ENCODE measurements at regions not wholly inside any gene's neighbourhood (a gene's known extent, or its start where the extent isn't known, plus 50 kb on each side); places are given as distances from the start of the nearest gene placed in this dataset.

DNA sequence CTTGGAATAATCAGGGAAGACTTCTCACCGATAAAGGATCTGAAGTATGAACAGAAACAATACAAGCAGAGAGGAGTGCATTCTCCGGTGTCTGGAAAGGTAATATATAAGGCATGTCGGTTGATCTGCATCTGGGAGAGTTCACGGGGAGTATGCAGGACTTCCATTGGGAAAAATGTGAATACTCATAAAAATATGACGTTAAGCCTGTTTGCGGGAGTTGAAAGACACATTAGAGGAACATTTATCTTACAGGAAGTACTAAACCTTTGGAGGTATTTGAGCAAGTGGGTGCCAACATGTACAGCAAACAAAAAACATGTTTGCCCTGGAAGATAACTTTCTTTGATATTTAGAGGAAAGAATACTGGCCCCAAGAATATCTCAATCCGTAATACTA, 286.8 kb downstream of the SLITRK6 start:
- Histone ChIP-seq H3K4me2 (ENCODE audit: extremely low read depth, insufficient read depth, low read length) (no peak overlapping the region), H3K4me3 (replicated peaks in 1 of 4; ENCODE audit: control extremely low read depth in 1 of 4, insufficient read depth in 1 of 4, low read depth in 3 of 4, low read length in 4 of 4) (no peak overlapping the region), H2AFZ (ENCODE audit: low read length) (no peak overlapping the region)

DNA sequence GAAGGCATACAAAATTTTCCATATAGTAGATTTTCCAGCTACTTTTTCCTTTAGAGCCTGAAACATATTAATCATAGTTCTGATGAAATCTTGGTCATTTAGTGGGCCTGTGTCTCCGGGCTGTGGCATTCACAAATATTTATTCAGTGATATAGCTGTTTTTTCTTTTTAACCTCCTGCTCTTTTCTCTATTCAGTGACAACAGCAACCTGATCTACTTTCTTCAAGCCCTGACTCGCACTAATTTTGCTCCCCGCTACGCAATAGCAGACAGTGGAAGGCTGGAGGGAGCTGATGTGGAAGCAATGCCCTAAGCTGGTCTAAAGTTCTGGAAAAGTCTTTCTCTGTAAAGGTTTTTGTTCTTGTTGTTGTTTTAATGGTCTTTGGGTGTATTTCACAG, 289.7 kb downstream of the SLITRK6 start:
- Histone ChIP-seq H3K27me3 (ENCODE audit: control insufficient read depth, insufficient read depth, low read length) (no peaks in the 10 kb centered on the region), H3K4me2 (ENCODE audit: extremely low read depth, insufficient read depth, low read length) (no peak overlapping the region), H3K4me1 (ENCODE audit: control insufficient read depth, extremely low read depth, insufficient read depth, low read length) (no peaks in the 10 kb centered on the region), H4K20me1 (ENCODE audit: control insufficient read depth, extremely low read depth, insufficient read depth, low read length) (no peaks in the 10 kb centered on the region), H3K4me3 (replicated peaks in 1 of 4; ENCODE audit: control extremely low read depth in 1 of 4, insufficient read depth in 1 of 4, low read depth in 3 of 4, low read length in 4 of 4) (no peak overlapping the region), H3K36me3 (ENCODE audit: control insufficient read depth, insufficient read depth, low read length) (no peaks in the 10 kb centered on the region), H3K79me2 (ENCODE audit: control insufficient read depth, insufficient read depth, low read length) (no peaks in the 10 kb centered on the region), H3K27ac (ENCODE audit: insufficient read depth, low read length) (no peak overlapping the region), H2AFZ (ENCODE audit: low read length) (no peak overlapping the region), H3K9ac (ENCODE audit: insufficient read depth, low read length) (no peak overlapping the region), H3K9me3 (ENCODE audit: control insufficient read depth, insufficient read depth, low read depth, low read length) (no peaks in the 10 kb centered on the region)
- TF ChIP-seq, protein P1, sequence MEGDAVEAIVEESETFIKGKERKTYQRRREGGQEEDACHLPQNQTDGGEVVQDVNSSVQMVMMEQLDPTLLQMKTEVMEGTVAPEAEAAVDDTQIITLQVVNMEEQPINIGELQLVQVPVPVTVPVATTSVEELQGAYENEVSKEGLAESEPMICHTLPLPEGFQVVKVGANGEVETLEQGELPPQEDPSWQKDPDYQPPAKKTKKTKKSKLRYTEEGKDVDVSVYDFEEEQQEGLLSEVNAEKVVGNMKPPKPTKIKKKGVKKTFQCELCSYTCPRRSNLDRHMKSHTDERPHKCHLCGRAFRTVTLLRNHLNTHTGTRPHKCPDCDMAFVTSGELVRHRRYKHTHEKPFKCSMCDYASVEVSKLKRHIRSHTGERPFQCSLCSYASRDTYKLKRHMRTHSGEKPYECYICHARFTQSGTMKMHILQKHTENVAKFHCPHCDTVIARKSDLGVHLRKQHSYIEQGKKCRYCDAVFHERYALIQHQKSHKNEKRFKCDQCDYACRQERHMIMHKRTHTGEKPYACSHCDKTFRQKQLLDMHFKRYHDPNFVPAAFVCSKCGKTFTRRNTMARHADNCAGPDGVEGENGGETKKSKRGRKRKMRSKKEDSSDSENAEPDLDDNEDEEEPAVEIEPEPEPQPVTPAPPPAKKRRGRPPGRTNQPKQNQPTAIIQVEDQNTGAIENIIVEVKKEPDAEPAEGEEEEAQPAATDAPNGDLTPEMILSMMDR (conservative IDR thresholded peaks at IDR 0.05 in 1 of 2, IDR thresholded peaks at IDR 0.05 in 1 of 2; ENCODE audit: low read depth in 1 of 2, low read length in 2 of 2): no peak
- no peak for TF ChIP-seq EZH2 (IDR thresholded peaks at IDR 0.05; ENCODE audit: low read length, missing control alignments)
- DNase-seq (ENCODE audit: low read depth in 2 of 2): peak; percentile 52 to 60

More for the DNA sequence above, 286.8 kb downstream of the SLITRK6 start:
- H3K9me3 ChIP-seq (ENCODE audit: control insufficient read depth, insufficient read depth, low read depth, low read length): no peaks in the 10 kb centered on the region
- H3K27ac ChIP-seq (ENCODE audit: insufficient read depth, low read length): no peak overlapping the region
- TF ChIP-seq, protein P1 (conservative IDR thresholded peaks at IDR 0.05 in 1 of 2, IDR thresholded peaks at IDR 0.05 in 1 of 2; ENCODE audit: low read depth in 1 of 2, low read length in 2 of 2): no peak
- no peak for TF ChIP-seq EZH2 (IDR thresholded peaks at IDR 0.05; ENCODE audit: low read length, missing control alignments)
- no peaks in the 10 kb centered on the region for H3K79me2 ChIP-seq (ENCODE audit: control insufficient read depth, insufficient read depth, low read length)
- H3K4me1 ChIP-seq (ENCODE audit: control insufficient read depth, extremely low read depth, insufficient read depth, low read length): no peaks in the 10 kb centered on the region
- no peak for DNase-seq (ENCODE audit: low read depth in 2 of 2)
- H3K36me3 ChIP-seq (ENCODE audit: control insufficient read depth, insufficient read depth, low read length): no peaks in the 10 kb centered on the region
- H3K27me3 ChIP-seq (ENCODE audit: control insufficient read depth, insufficient read depth, low read length): no peaks in the 10 kb centered on the region
- H3K9ac ChIP-seq (ENCODE audit: insufficient read depth, low read length): no peak overlapping the region
- no peaks in the 10 kb centered on the region for H4K20me1 ChIP-seq (ENCODE audit: control insufficient read depth, extremely low read depth, insufficient read depth, low read length)

DNA sequence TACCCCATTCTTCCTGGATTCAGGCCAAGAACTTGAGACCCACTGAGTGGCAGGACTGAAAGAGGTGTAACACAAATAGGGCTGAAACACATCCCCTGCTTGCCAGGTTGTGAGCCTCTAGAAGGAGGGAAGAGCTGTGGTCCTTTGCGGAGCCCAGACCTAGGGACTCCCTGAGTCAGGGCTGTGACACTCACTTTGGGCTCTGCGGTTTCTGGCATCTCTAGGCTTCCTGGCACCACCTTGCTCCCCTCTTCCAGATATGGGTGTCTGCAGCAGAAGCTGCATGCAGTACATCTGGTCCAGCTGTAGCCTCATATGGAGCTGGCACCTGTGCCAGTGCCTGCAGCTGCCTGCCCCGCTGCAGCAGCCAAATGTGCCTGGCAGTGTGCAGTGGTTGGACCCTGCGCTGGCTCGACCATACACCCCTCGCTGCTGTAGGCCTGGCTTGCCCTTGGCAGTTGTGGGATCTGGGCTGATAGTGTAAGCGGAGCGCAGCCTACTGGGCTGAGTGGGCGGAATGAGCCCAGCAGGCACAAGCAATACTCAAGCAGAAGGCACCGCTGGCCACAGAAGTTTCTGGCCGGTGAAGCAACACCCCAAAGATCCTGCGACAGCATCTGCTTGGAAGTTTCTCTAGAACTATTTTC, 290.4 kb downstream of the SLITRK6 start:
- Histone ChIP-seq H3K79me2 (ENCODE audit: control insufficient read depth, insufficient read depth, low read length) (no peaks in the 10 kb centered on the region), H3K27me3 (ENCODE audit: control insufficient read depth, insufficient read depth, low read length) (no peaks in the 10 kb centered on the region), H3K4me2 (ENCODE audit: extremely low read depth, insufficient read depth, low read length) (no peak overlapping the region), H3K4me1 (ENCODE audit: control insufficient read depth, extremely low read depth, insufficient read depth, low read length) (no peaks in the 10 kb centered on the region), H4K20me1 (ENCODE audit: control insufficient read depth, extremely low read depth, insufficient read depth, low read length) (no peaks in the 10 kb centered on the region), H2AFZ (ENCODE audit: low read length) (no peak overlapping the region), H3K4me3 (replicated peaks in 1 of 4; ENCODE audit: control extremely low read depth in 1 of 4, insufficient read depth in 1 of 4, low read depth in 3 of 4, low read length in 4 of 4) (no peak overlapping the region), H3K9ac (ENCODE audit: insufficient read depth, low read length) (no peak overlapping the region), H3K36me3 (ENCODE audit: control insufficient read depth, insufficient read depth, low read length) (no peaks in the 10 kb centered on the region), H3K27ac (ENCODE audit: insufficient read depth, low read length) (no peak overlapping the region), H3K9me3 (ENCODE audit: control insufficient read depth, insufficient read depth, low read depth, low read length) (no peaks in the 10 kb centered on the region)
- peak; percentile 32 to 45 for DNase-seq (ENCODE audit: low read depth in 2 of 2)
- TF ChIP-seq EZH2 (IDR thresholded peaks at IDR 0.05; ENCODE audit: low read length, missing control alignments): no peak
- TF ChIP-seq, protein P1 (conservative IDR thresholded peaks at IDR 0.05 in 1 of 2, IDR thresholded peaks at IDR 0.05 in 1 of 2; ENCODE audit: low read depth in 1 of 2, low read length in 2 of 2): no peak
